HG03565 (cell line): ENCODE measurements at regions not wholly inside any gene's neighbourhood (a gene's known extent, or its start where the extent isn't known, plus 50 kb on each side); places are given as distances from the start of the nearest gene placed in this dataset.

ENCODE experiments used
- ATAC-seq: cut with Tn5 transposase; IDR thresholded peaks from one replicate; pipeline ENCODE4 v1.9.1; 2021; ENCODE audit warnings: mild to moderate bottlenecking, moderate library complexity; ENCODE audit not compliant: unreplicated experiment

GRCh38 chr4:44070843-44071242 lies 377.8 kb downstream of the KCTD8 start:
- ATAC-seq, result no peak

- ATAC-seq, result no peak
Measured at GRCh38 chr4:44071959-44072955, 376.4 kb downstream of the KCTD8 start.

DNA sequence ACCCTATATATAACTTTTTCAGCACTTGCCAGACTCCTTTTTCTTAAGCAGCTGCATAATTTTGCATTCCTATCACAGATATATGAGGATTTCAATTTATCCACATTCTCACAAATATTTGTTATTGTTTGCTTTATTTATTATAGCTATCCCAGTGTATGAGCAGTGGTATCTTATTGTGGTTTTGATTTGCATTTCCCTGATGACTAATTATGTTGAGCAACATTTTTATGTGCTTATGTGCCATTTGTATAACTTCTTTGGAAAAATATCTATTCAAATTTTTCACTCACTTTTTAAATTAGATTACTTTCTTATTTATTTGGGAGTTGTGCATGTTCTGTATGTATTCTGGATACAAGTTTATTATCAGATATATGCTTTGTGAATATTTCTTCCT lies 361.9 kb downstream of the KCTD8 start:
- ATAC-seq, result no peak

DNA sequence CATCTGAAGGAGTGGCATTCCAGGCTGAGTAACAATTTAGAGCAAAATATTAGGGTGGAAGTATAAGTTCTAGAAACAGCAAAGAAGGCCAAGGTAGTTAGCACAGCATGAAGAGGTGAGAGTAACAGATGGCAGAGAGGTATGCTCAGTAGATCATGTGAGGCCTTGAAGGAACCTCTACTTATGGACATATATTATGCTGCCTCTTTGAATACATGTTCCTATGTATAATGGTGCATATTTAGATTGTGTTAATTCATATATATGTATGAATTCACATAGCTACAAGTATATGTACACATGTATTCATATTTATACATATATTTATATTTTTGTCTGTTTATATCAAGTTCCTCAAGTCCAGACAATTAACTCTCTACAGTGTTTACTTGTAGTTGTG lies 355.2 kb downstream of the KCTD8 start:
- ATAC-seq, result no peak

GRCh38 chr4:44098973-44099372 lies 349.6 kb downstream of the KCTD8 start:
- no peak for ATAC-seq

DNA sequence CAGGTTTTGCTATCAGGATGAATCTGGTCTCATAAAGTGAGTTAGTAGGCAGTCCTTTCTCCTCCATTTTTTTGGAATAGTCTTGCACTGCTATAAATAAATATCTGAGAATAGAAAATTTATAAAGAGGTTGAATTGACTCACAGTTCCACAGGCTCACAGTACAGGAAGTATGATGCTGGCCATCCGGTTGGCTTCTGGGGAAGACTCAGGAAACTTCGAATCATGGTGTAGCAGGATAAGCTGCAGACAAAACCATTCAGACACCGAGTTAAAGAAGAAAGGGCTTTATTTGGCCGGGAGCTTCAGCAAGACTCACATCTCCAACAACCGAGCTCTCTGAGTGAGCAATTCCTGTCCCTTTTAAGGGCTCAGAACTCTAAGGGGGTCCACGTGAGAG lies 348.2 kb downstream of the KCTD8 start:
- ATAC-seq, result no peak

DNA sequence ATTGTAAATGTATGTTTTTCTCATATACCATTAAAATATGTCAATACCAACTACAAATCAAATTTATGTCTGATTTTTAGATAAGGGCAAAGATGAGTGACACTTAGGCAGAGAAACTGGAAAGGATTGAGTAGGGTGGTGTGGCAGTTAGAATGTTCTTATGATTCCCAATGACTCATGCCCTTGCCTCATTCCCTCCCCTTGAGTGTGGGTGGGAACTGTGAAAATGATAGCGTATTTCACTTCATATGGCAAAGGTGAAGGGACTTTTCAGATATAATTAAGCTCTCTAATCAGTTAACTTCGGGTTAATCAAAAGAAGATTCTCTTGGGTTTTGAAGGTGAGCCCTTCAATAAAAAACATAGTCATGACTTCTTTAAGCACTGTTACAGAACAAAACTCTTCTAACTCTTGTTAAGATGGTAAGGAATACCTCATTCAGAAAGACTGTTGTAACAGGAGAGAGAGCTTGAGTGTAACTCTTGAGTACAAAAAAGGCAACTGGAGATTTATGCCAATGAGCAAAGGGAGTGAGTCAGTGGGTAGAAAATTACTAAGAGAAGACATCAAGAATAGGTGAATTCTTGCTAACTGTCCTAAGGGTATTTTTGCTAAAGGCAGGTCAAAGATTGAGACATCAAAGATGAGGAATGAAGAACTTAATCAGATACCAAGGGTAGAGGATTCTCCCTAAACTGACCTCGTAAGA lies 329.5 kb downstream of the KCTD8 start:
- no peak for ATAC-seq

GRCh38 chr4:44120646-44121045 lies 328.0 kb downstream of the KCTD8 start:
- no peak for ATAC-seq

DNA sequence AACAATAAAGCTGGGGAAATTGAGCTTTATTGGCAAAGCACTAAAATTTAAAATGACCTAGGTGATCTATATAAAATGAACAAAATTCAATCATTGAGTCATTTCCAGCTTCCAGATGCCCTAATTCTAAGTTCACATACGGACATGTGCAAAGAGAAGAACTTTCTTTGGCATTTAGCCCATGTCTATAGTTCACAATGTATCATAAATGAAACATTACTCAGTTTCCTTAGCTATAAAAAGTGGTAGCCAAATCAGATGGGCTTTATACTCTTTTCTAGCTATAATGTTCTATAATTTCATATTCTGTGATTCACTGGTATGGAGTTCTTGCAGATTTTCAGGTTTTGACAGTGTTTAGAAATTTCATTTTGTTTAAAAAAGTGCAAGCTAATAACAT lies 327.4 kb downstream of the KCTD8 start:
- ATAC-seq, result no peak
